ENCODE measurements at regions not wholly inside any gene's neighbourhood (a gene's known extent, or its start where the extent isn't known, plus 50 kb on each side); places are given as distances from the start of the nearest gene placed in this dataset.

DNA sequence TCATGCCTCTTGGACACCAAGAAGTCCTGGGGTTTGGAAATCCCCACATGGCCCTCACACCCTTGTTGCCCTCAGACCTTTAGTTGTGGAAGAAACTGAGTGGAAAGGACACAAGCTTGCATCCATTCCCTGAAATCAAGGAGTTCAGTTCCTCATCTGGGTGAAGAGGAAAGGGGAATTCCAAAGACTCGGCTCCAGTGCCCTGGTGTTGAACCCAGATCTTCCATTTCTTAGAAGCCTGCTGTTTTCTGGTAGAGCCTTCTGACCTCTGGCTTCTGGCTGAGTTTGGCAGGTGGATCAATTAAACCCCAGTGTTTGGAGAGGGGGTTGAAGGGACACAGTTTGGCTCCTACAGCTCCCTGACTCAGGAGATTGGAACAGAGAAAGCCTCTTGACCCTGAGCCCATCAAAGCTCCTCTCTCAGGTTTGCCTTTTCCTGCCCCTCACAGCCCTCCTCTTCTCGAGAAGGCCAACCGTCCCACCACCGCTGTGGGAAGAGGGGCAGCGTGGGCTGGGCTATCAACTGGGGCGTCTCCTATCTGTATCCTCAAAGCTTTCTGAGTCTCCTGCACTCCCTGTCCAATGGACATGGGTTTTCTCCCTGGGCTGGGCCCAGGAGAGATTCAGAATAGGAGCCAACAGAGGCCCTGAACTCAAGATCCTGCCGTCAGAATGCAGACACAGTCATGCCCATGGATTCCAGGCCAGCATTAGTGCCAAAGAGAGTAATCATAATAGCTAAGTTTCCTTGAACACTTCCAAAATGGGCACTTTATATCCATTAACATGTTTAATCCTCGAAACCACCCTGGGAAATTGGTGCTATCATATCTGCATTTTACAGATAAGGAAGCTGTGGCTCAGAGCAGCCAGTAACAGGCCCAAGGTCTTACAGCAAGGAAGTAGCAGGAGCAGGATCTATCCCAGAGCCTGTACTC is 146.2 kb downstream of the VEGFA start (continued):
- TF ChIP-seq SMARCA5 (IDR thresholded peaks at IDR 0.05) = no peak
- no peak for TF ChIP-seq FOXJ2 (tag; IDR thresholded peaks at IDR 0.05)
- TF ChIP-seq TEAD4 (IDR thresholded peaks at IDR 0.05; ENCODE audit: low read length) = peak; percentile 72
- no peak for TF ChIP-seq TEAD4 (CRISPR knock-in tag; IDR thresholded peaks at IDR 0.05; ENCODE audit: borderline replicate concordance)
- 0 out of 2 replicates have a peak, but pooled peaks have one; percentile 59 for TF ChIP-seq MTA3 (IDR thresholded peaks at IDR 0.05; ENCODE audit: borderline replicate concordance)
- TF ChIP-seq TBL1XR1 (IDR thresholded peaks at IDR 0.05; ENCODE audit: low read length in 2 of 2) = peak; percentile 47 to 55; a peak in 1 of 4 replicates
- no peak for TF ChIP-seq PCBP1 (IDR thresholded peaks at IDR 0.05; ENCODE audit: low read depth, low read length, poor library complexity, severe bottlenecking)
- TF ChIP-seq E4F1 (CRISPR knock-in tag; IDR thresholded peaks at IDR 0.05; ENCODE audit: borderline replicate concordance) = no peak
- TF ChIP-seq GTF2E2 (tag; IDR thresholded peaks at IDR 0.05) = peak; percentile 15; the same call in 1 of the 2 replicates
- no peak for TF ChIP-seq RBM25 (IDR thresholded peaks at IDR 0.05; ENCODE audit: low read depth, low read length, severe bottlenecking)
- TF ChIP-seq NR2F6 (CRISPR knock-in tag; IDR thresholded peaks at IDR 0.05) = no peak
- no peak for TF ChIP-seq AFF4 (CRISPR knock-in tag; IDR thresholded peaks at IDR 0.05)
- TF ChIP-seq, protein P1, sequence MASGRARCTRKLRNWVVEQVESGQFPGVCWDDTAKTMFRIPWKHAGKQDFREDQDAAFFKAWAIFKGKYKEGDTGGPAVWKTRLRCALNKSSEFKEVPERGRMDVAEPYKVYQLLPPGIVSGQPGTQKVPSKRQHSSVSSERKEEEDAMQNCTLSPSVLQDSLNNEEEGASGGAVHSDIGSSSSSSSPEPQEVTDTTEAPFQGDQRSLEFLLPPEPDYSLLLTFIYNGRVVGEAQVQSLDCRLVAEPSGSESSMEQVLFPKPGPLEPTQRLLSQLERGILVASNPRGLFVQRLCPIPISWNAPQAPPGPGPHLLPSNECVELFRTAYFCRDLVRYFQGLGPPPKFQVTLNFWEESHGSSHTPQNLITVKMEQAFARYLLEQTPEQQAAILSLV (tag; IDR thresholded peaks at IDR 0.05) = peak; percentile 53
- TF ChIP-seq PTRF (tag; IDR thresholded peaks at IDR 0.05) = no peak
- TF ChIP-seq CEBPB (tag; IDR thresholded peaks at IDR 0.05) = no peak
- peak; percentile 51 for TF ChIP-seq MTA2 (IDR thresholded peaks at IDR 0.05; ENCODE audit: low read depth)
- TF ChIP-seq EGR1 (conservative IDR thresholded peaks at IDR 0.05) = no peak
- TF ChIP-seq TEAD1 (CRISPR knock-in tag; IDR thresholded peaks at IDR 0.05) = peak in 1 of 2 experiments; percentile 68; a peak in 1 of 4 replicates
- no peak for TF ChIP-seq NFE2 (IDR thresholded peaks at IDR 0.05; ENCODE audit: low read depth)
- no peak for TF ChIP-seq CBFA2T2 (conservative IDR thresholded peaks at IDR 0.05)
- TF ChIP-seq FOXK2 (conservative IDR thresholded peaks at IDR 0.05 in 1 of 2, IDR thresholded peaks at IDR 0.05 in 1 of 2; ENCODE audit: low read depth in 2 of 2) = no peak

Data from K562 (cell line).